ENCODE measurements at regions not wholly inside any gene's neighbourhood (a gene's known extent, or its start where the extent isn't known, plus 50 kb on each side); places are given as distances from the start of the nearest gene placed in this dataset.

DNA sequence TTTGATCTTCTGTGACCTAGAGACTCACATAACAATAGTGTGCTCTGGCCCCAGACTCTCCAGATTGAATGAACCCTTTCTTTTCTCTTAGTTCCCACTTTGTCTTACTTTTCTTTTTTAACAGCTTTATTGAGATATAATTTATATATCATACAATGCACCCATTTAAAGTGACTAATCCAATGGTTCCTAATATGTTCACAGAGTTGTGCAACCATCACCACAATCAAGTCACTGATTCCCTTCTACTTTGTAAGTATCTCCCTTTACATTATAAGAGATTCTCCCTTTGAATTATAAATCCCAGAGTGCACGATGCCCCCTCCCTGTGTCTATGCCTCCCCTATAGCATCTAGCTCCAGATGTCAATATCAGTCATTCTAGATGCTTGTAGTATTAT, 172.4 kb downstream of the HINT1 start:
- TF ChIP-seq CTCF (IDR thresholded peaks at IDR 0.05; ENCODE audit: low read length) = no peak
- TF ChIP-seq EZH2 (IDR thresholded peaks at IDR 0.05; ENCODE audit: borderline replicate concordance, low read length) = no peak
